ENCODE measurements at regions not wholly inside any gene's neighbourhood (a gene's known extent, or its start where the extent isn't known, plus 50 kb on each side); places are given as distances from the start of the nearest gene placed in this dataset.
"Not testable (repeated sequence)": the region's sequence is repeated elsewhere in the genome, so short reads cannot be mapped to it uniquely, and the experiment has no call there.

DNA sequence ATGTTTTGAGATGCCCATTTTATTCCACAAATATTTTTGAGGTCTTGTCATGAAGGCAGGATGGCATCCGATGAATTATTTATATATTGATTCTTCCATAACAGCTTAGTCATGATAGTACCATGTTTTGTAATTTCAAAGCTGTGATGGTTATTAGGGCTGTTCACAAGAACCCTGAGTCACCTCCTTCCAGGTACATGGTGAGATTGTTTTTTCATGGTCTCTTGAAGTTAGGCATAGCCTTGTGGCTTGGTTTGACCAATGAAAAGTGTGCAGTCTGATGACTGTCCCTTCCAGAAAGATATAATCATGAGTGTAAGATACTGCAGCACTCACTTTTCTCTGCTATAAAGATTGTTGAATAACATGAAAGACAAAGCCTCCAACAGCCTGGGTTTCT, 274.8 kb downstream of the FGFR2 start:
- no peak for DNase-seq (ENCODE audit: low read depth)
- TF ChIP-seq MYC (IDR thresholded peaks at IDR 0.05; ENCODE audit: low read depth, low read length), result no peak
- TF ChIP-seq, protein P1, sequence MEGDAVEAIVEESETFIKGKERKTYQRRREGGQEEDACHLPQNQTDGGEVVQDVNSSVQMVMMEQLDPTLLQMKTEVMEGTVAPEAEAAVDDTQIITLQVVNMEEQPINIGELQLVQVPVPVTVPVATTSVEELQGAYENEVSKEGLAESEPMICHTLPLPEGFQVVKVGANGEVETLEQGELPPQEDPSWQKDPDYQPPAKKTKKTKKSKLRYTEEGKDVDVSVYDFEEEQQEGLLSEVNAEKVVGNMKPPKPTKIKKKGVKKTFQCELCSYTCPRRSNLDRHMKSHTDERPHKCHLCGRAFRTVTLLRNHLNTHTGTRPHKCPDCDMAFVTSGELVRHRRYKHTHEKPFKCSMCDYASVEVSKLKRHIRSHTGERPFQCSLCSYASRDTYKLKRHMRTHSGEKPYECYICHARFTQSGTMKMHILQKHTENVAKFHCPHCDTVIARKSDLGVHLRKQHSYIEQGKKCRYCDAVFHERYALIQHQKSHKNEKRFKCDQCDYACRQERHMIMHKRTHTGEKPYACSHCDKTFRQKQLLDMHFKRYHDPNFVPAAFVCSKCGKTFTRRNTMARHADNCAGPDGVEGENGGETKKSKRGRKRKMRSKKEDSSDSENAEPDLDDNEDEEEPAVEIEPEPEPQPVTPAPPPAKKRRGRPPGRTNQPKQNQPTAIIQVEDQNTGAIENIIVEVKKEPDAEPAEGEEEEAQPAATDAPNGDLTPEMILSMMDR (IDR thresholded peaks at IDR 0.05; ENCODE audit: low read depth, low read length), result no peak
- no peak for TF ChIP-seq POLR2A (IDR thresholded peaks at IDR 0.05; ENCODE audit: extremely low read depth, insufficient read length)
- TF ChIP-seq, protein P2, sequence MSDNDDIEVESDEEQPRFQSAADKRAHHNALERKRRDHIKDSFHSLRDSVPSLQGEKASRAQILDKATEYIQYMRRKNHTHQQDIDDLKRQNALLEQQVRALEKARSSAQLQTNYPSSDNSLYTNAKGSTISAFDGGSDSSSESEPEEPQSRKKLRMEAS (IDR thresholded peaks at IDR 0.05; ENCODE audit: low read depth, low read length), result no peak
- no peak overlapping the region for H3K4me3 ChIP-seq (ENCODE audit: low read depth, low read length)

DNA sequence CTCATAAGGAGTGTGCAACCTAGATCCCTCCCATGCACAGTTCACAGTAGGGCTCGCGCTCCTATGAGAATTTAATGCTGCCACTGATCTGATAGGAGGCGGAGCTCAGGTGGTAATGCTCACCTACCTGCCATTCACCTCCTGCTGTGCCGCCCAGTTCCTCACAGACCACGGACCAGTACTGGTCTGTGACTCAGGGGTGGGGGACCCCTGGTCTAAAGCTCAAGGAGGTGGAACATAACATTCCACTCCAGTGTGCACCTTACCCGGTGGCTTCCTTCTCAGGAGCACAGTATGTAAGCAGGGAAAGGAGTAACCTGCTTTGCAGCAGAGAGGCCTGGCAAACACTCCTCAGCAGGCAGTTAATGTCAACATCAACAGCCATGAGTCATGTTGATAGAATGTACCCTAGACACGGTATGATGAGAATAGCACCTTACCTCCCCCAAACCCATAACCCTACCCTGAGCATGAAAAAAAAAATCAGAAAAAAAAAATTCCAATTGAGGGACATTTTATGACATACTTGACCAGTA, 273.5 kb downstream of the FGFR2 start:
- DNase-seq (ENCODE audit: low read depth), result no peak
- no peak overlapping the region for H3K4me3 ChIP-seq (ENCODE audit: low read depth, low read length)

DNA sequence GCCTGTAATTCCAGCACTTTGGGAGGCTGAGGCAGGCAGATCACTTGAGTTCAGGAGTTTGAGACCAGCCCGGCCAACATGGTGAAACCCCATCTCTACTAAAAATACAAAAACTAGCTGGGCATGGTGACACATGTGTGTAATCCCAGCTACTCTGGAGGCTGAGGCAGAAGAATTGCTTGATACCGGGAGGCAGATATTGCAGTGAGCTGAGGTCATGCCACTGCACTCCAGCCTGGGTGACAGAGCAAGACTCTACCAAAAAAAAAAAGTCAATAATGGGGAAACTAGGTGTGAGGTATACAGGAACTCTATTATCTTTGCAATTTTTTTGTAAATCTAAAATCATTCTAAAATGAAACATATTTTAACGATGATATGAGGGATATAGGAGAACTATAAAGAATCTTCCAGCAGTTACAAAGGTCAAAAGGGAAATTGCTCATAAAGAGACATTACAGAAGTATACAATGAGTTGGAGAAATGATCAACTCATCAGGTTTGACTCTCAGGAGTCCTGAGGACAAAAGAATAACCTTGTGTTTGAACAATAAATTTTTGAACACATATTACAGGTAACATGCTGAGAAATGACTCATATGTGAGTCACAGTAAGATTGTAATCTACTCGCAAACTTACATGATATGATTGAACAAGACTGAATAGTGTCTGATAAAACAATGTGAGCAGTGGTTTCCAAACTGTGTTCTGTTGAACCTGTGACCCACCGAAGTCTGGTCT, 272.6 kb downstream of the FGFR2 start:
- TF ChIP-seq POLR2A (IDR thresholded peaks at IDR 0.05; ENCODE audit: extremely low read depth, insufficient read length) (no peak), MYC (IDR thresholded peaks at IDR 0.05; ENCODE audit: low read depth, low read length) (no peak)
- TF ChIP-seq, protein P1 (IDR thresholded peaks at IDR 0.05; ENCODE audit: low read depth, low read length), result no peak
- TF ChIP-seq, protein P2 (IDR thresholded peaks at IDR 0.05; ENCODE audit: low read depth, low read length), result no peak
- no peak overlapping the region for H3K4me3 ChIP-seq (ENCODE audit: low read depth, low read length)
- no peak for DNase-seq (ENCODE audit: low read depth)

More for the DNA sequence above, 273.5 kb downstream of the FGFR2 start:
- TF ChIP-seq MYC (IDR thresholded peaks at IDR 0.05; ENCODE audit: low read depth, low read length) (no peak), POLR2A (IDR thresholded peaks at IDR 0.05; ENCODE audit: extremely low read depth, insufficient read length) (no peak)
- TF ChIP-seq, protein P1 (IDR thresholded peaks at IDR 0.05; ENCODE audit: low read depth, low read length), result no peak
- TF ChIP-seq, protein P2 (IDR thresholded peaks at IDR 0.05; ENCODE audit: low read depth, low read length), result no peak

DNA sequence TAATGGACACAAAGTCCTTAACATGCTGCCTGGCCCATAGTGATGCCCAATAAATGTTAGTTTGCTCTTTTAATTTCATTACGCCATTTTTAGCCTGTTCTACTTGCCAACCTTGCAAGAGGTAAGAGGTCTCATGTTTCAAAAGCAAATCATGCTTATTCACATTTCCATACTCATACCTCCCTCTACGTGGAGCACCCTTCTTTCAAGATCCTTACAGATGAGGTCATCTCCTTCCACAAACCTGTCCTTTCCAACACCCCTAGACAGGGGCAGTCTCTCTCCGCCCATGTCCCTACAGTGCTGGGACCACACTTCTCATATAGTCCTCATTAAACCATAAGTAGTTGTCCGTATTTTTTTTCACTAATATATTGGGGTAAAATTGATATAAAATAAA, 271.3 kb downstream of the FGFR2 start:
- TF ChIP-seq, protein P1 (IDR thresholded peaks at IDR 0.05; ENCODE audit: low read depth, low read length), result no peak
- TF ChIP-seq POLR2A (IDR thresholded peaks at IDR 0.05; ENCODE audit: extremely low read depth, insufficient read length) (no peak), MYC (IDR thresholded peaks at IDR 0.05; ENCODE audit: low read depth, low read length) (no peak)
- TF ChIP-seq, protein P2 (IDR thresholded peaks at IDR 0.05; ENCODE audit: low read depth, low read length), result no peak
- DNase-seq (ENCODE audit: low read depth), result no peak
- no peak overlapping the region for H3K4me3 ChIP-seq (ENCODE audit: low read depth, low read length)

DNA sequence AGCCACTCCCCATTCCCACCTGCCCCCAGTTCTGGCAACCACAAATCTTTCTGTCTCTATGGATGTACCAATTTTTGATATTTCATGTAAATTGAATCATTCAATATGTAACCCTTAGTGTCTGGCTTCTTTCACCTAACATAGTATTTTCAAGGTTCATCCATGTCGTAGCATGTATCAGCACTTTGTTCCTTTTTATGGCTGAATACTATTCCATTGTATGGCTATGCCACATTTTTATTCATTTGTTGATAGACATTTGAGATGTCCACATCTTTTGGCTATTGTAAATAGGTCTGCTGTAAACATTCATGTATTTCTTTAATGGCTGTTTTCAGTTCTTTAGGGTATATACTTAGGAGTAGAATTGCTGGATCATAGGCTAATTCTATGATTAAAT, 270.5 kb downstream of the FGFR2 start:
- no peak overlapping the region for H3K4me3 ChIP-seq (ENCODE audit: low read depth, low read length)
- no peak for DNase-seq (ENCODE audit: low read depth)
- TF ChIP-seq, protein P1 (IDR thresholded peaks at IDR 0.05; ENCODE audit: low read depth, low read length), result no peak
- no peak for TF ChIP-seq MYC (IDR thresholded peaks at IDR 0.05; ENCODE audit: low read depth, low read length)
- TF ChIP-seq, protein P2 (IDR thresholded peaks at IDR 0.05; ENCODE audit: low read depth, low read length), result no peak
- no peak for TF ChIP-seq POLR2A (IDR thresholded peaks at IDR 0.05; ENCODE audit: extremely low read depth, insufficient read length)

DNA sequence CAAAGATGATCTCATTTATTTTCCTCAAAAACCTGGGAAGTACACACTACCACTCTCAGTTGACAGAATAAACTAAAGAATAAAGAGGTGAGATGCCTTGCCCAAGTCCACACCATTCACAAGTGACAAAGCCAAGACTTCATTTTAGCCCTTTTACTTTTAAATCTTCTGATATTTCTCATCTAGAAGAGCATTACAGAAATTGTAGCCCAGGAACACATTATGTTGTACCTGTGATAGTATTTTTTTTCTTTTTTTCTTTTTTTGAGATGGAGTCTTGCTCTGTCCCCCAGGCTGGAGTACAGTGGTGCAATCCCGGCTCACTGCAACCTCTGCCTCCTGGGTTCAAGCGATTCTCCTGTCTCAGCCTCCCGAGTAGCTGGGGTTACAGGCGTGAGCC, 268.6 kb downstream of the FGFR2 start:
- not testable (repeated sequence) for DNase-seq (ENCODE audit: low read depth); H3K4me3 ChIP-seq (ENCODE audit: low read depth, low read length)
